Neuronal stem cell (in vitro differentiated cells): ENCODE measurements at regions not wholly inside any gene's neighbourhood (a gene's known extent, or its start where the extent isn't known, plus 50 kb on each side); places are given as distances from the start of the nearest gene placed in this dataset.

ENCODE experiments used
- DNase-seq: peaks from one replicate; pipeline ENCODE4 v3.0.0-alpha.2; 2013; ENCODE audit warnings: low spot score
- H2AFZ ChIP-seq: one replicate; pipeline ENCODE4 v1.6.1; 2013; ENCODE audit warnings: mild to moderate bottlenecking, low read length, inconsistent platforms
- H2AK5ac ChIP-seq: 2 replicates; pipeline ENCODE4 v1.6.1; 2013; ENCODE audit warnings: low read depth, mild to moderate bottlenecking, inconsistent platforms, low read length, moderate library complexity, mixed read lengths
- H2BK120ac ChIP-seq: 2 replicates; pipeline ENCODE4 v1.6.1; 2013; ENCODE audit warnings: low read depth, mild to moderate bottlenecking, inconsistent platforms, low read length, moderate library complexity, mixed read lengths
- H2BK12ac ChIP-seq: one replicate; pipeline ENCODE4 v1.6.1; 2013; ENCODE audit warnings: low read length, inconsistent platforms
- H2BK15ac ChIP-seq: 2 replicates; pipeline ENCODE4 v1.6.1; 2013; ENCODE audit warnings: mild to moderate bottlenecking, low read length, inconsistent platforms, mixed read lengths
- H2BK5ac ChIP-seq: one replicate; pipeline ENCODE4 v1.6.1; 2013; ENCODE audit warnings: inconsistent platforms, mild to moderate bottlenecking, low read length, moderate library complexity
- H3K14ac ChIP-seq: one replicate; pipeline ENCODE4 v1.6.1; 2013; ENCODE audit warnings: low read length, inconsistent platforms
- H3K18ac ChIP-seq: 2 replicates; pipeline ENCODE4 v1.6.1; 2013; ENCODE audit warnings: low read length, inconsistent platforms
- H3K23ac ChIP-seq: 2 replicates; pipeline ENCODE4 v1.6.1; 2013; ENCODE audit warnings: low read depth, mild to moderate bottlenecking, mixed read lengths, low read length, inconsistent platforms; ENCODE audit not compliant: poor library complexity
- H3K27ac ChIP-seq: replicated peaks from 3 replicates; pipeline ENCODE4 v1.5.1; 2013; ENCODE audit warnings: low read length, inconsistent platforms
- H3K27me3 ChIP-seq, 3 experiments: 2 replicates each; pipeline ENCODE4 v1.6.1; 2013; ENCODE audit warnings: low read length in 3 of 3, mild to moderate bottlenecking in 2 of 3, inconsistent platforms in 1 of 3, low read depth in 1 of 3, mixed read lengths in 1 of 3, moderate library complexity in 1 of 3; ENCODE audit not compliant: control insufficient read depth in 3 of 3, insufficient read depth in 3 of 3
- H3K36me3 ChIP-seq, 2 donors: replicated peaks in 1 of 2; 2 replicates each; pipeline ENCODE4 v1.6.1; 2013; ENCODE audit warnings: low read length in 2 of 2; ENCODE audit not compliant: control insufficient read depth in 2 of 2, insufficient read depth in 2 of 2
- H3K4ac ChIP-seq: 2 replicates; pipeline ENCODE4 v1.6.1; 2013; ENCODE audit warnings: inconsistent platforms, mild to moderate bottlenecking, low read length, moderate library complexity
- H3K4me1 ChIP-seq, 2 donors: 1 replicate in 1 of 2; 2 replicates in 1 of 2; pipeline ENCODE4 v1.6.1; 2013; ENCODE audit warnings: low read length in 2 of 2, low read depth in 1 of 2; ENCODE audit not compliant: control insufficient read depth in 2 of 2, insufficient read depth in 1 of 2
- H3K4me2 ChIP-seq: one replicate; pipeline ENCODE4 v1.6.1; 2013; ENCODE audit warnings: mild to moderate bottlenecking, low read length, inconsistent platforms; ENCODE audit not compliant: insufficient read depth, poor library complexity, severe bottlenecking
- H3K4me3 ChIP-seq, 2 donors: 2 replicates each; pipeline ENCODE4 v1.5.1; 2013; ENCODE audit warnings: low read length in 2 of 2, mild to moderate bottlenecking in 2 of 2, inconsistent platforms in 1 of 2, moderate library complexity in 1 of 2
- H3K79me1 ChIP-seq: one replicate; pipeline ENCODE4 v1.6.1; 2013; ENCODE audit warnings: low read depth, mild to moderate bottlenecking, inconsistent platforms, low read length, moderate library complexity
- H3K9ac ChIP-seq: one replicate; pipeline ENCODE4 v1.6.1; 2013; ENCODE audit warnings: mild to moderate bottlenecking, low read depth, low read length, inconsistent platforms; ENCODE audit not compliant: poor library complexity
- H3K9me3 ChIP-seq, 2 donors: replicated peaks in 1 of 2; 2 replicates each; pipeline versions ENCODE3 to v1.6.1; 2013; ENCODE audit warnings: low read length in 2 of 2, mild to moderate bottlenecking in 2 of 2, inconsistent platforms in 1 of 2, low read depth in 1 of 2, mixed read lengths in 1 of 2, moderate library complexity in 1 of 2; ENCODE audit not compliant: control insufficient read depth in 2 of 2, insufficient read depth in 1 of 2
- H4K8ac ChIP-seq: one replicate; pipeline ENCODE4 v1.6.1; 2013; ENCODE audit warnings: low read depth, mild to moderate bottlenecking, inconsistent platforms, low read length, moderate library complexity
- H4K91ac ChIP-seq: one replicate; pipeline ENCODE4 v1.6.1; 2013; ENCODE audit warnings: low read length, low read depth, mild to moderate bottlenecking, inconsistent platforms; ENCODE audit not compliant: poor library complexity
- WGBS, 2 donors: extraction: QIAGEN DNeasy Blood & Tissue Kit; methylation state at CpG; one replicate each; pipeline ENCODE4 v1.1.7; 2013; ENCODE audit warnings: missing lambda C conversion rate in 2 of 2, mixed read lengths in 1 of 2; ENCODE audit not compliant: insufficient read length in 2 of 2, insufficient replicate concordance in 1 of 2; ENCODE audit errors: extremely low coverage in 2 of 2; 5-methylcytosine and 5-hydroxymethylcytosine counted together

GRCh38 chr16:6484081-6484480 lies 848.6 kb upstream of the RBFOX1 start:
- Histone ChIP-seq H3K36me3 (no peaks in the 10 kb centered on the region), H2BK15ac (no peak overlapping the region), H3K18ac (peak overlapping the region; percentile 7), H2BK120ac (no peak overlapping the region), H3K4me1 (peaks cover 0 to 2% of the 10 kb centered on the region in 2 donors), H2AFZ (no peak overlapping the region), H4K8ac (no peak overlapping the region), H2BK5ac (no peak overlapping the region), H3K27ac (no peak overlapping the region), H3K79me1 (no peaks in the 10 kb centered on the region), H2AK5ac (no peak overlapping the region), H3K4me2 (peak overlapping the region; percentile 75), H4K91ac (no peak overlapping the region), H3K9me3 (no peaks in the 10 kb centered on the region), H2BK12ac (no peak overlapping the region), H3K23ac (no peak overlapping the region), H3K4ac (no peak overlapping the region), H3K4me3 (peak overlapping the region in 1 of 2 donors; percentile 76), H3K27me3 (peaks cover 0 to 13% (median 10%) of the 10 kb centered on the region in 3 experiments), H3K9ac (no peak overlapping the region), H3K14ac (no peak overlapping the region)
- WGBS, 2 donors = no CpG with 5 or more reads among the region's 12 CpGs
- no peak for DNase-seq

DNA sequence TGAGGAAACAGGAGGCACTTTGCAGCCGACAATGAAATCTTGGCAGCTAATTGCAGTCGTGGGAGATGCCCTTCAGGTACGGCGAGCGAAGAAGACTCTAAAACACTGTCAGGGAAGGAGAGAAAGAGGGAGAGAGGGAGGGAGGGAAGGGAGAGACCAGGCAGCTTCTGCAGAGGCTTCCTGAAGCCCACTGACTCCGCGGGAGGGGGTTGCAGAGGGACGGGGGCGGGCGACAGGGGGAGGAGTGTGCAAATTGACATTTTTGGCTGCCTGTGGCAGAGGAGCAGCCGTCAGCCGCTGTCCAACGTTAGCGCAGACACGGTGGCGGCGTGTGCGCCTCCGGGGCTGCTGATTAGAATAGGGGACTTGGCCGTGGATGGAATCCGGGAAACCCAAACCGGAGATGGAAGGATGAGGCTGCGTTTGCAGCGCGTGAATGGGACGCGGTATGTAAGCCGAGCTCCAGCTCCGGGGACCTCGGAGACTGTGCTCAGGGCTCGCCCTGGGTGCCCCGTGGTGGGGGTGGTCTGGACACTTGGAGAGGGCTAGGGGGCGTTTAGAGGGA lies 849.1 kb upstream of the RBFOX1 start:
- Histone ChIP-seq H3K4me3 (peak overlapping the region in 1 of 2 donors; percentile 76), H3K27ac (no peak overlapping the region)

DNA sequence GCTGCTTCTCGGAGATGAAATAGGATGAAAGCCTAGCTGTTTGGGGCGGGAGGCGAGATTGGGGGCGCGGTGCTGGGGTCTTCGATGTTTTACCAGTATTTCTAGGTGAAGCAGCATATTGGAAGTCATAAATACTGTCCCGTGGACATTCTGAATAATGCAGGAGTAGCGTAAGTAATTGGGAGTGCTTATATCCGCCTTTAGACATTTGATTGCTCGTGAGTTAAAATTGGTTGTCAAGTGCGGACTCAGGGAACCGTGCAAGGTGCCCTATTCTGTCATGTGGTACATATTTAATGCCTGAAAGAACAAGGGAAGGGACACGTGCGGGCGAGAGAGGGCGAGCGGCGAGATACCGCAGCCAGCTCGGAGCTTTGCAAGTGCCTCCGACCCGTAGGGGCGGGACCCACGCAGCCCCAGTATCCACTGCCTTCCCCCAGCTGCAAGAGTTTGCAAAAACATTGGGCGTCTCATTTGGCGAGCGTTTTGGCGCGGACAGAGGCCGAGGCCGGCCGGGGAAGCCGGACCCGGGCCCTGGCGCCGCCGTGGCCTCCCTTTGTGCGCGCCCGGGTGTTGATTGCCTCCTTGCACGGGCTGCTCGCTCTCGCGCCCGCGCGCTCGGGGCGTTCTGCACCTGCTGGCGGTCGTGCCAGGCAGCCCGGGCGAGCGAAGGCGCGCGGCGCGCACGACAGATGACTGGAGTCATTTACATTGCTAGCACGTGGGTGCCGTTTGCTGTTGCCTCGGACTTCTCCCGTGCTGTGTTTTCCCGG lies 849.8 kb upstream of the RBFOX1 start:
- Histone ChIP-seq H3K23ac (no peak overlapping the region), H2AK5ac (no peak overlapping the region), H2AFZ (no peak overlapping the region), H4K8ac (no peak overlapping the region), H3K14ac (no peak overlapping the region), H3K4me1 (peaks cover 0 to 2% of the 10 kb centered on the region in 2 donors), H3K4me2 (peak overlapping the region; percentile 75), H2BK12ac (no peak overlapping the region), H3K79me1 (no peaks in the 10 kb centered on the region), H2BK5ac (no peak overlapping the region), H3K27ac (no peak overlapping the region), H3K4me3 (no peak overlapping the region), H3K36me3 (no peaks in the 10 kb centered on the region), H3K27me3 (peaks cover 0 to 13% (median 10%) of the 10 kb centered on the region in 3 experiments), H3K9ac (no peak overlapping the region), H2BK120ac (no peak overlapping the region), H3K9me3 (no peaks in the 10 kb centered on the region), H3K18ac (peak overlapping the region; percentile 20), H2BK15ac (no peak overlapping the region), H3K4ac (no peak overlapping the region), H4K91ac (no peak overlapping the region)
- WGBS, 2 donors = no CpG with 5 or more reads among the region's 65 CpGs
- DNase-seq = no peak

More for the DNA sequence above, 849.1 kb upstream of the RBFOX1 start:
- no peaks in the 10 kb centered on the region for H3K9me3 ChIP-seq
- H3K23ac ChIP-seq = no peak overlapping the region
- no peak overlapping the region for H2BK120ac ChIP-seq
- no peak overlapping the region for H3K4ac ChIP-seq
- H3K9ac ChIP-seq = no peak overlapping the region
- no peak overlapping the region for H2AK5ac ChIP-seq
- no CpG with 5 or more reads among the region's 33 CpGs for WGBS, 2 donors
- no peaks in the 10 kb centered on the region for H3K36me3 ChIP-seq
- H3K79me1 ChIP-seq = no peaks in the 10 kb centered on the region
- H3K27me3 ChIP-seq = peaks cover 0 to 13% (median 10%) of the 10 kb centered on the region in 3 experiments
- no peak overlapping the region for H4K8ac ChIP-seq
- H2BK5ac ChIP-seq = no peak overlapping the region
- no peak overlapping the region for H2BK15ac ChIP-seq
- H3K4me1 ChIP-seq = peaks cover 0 to 2% of the 10 kb centered on the region in 2 donors
- no peak overlapping the region for H2AFZ ChIP-seq
- H2BK12ac ChIP-seq = no peak overlapping the region
- no peak overlapping the region for H3K14ac ChIP-seq
- H3K18ac ChIP-seq = peak overlapping the region; percentile 28
- DNase-seq = peak; percentile 32
- no peak overlapping the region for H4K91ac ChIP-seq
- peak overlapping the region; percentile 75 for H3K4me2 ChIP-seq

DNA sequence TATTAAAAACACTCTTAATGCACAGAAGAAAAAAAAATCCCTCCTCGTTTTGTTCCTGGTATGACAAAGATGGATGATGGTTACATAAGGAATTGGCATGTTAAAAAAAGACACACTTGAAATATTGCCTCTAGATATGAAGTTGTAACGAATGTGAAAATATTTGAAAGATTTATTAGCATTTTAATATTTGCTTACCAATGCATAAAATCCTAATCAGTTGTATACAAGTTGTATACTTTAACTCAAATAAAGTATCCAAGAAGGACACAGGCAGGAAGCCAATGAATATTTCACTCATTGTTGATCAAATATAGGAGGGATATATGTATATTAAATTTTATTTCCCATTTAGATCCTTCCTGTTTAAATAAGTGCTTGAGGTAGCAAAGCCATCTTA lies 850.8 kb upstream of the RBFOX1 start:
- Histone ChIP-seq H3K18ac (no peak overlapping the region), H2AK5ac (no peak overlapping the region), H2BK12ac (no peak overlapping the region), H3K4ac (no peak overlapping the region), H3K36me3 (no peaks in the 10 kb centered on the region), H4K91ac (no peak overlapping the region), H3K27me3 (peaks cover 0 to 13% (median 10%) of the 10 kb centered on the region in 3 experiments), H2BK5ac (no peak overlapping the region), H3K4me3 (no peak overlapping the region), H4K8ac (no peak overlapping the region), H3K27ac (no peak overlapping the region), H3K14ac (no peak overlapping the region), H3K23ac (no peak overlapping the region), H2BK120ac (no peak overlapping the region), H3K9ac (no peak overlapping the region), H2AFZ (no peak overlapping the region), H3K4me1 (peaks cover 0 to 2% of the 10 kb centered on the region in 2 donors), H3K79me1 (no peaks in the 10 kb centered on the region), H3K9me3 (no peaks in the 10 kb centered on the region), H3K4me2 (no peak overlapping the region), H2BK15ac (no peak overlapping the region)
- no CpG with 5 or more reads among the region's 2 CpGs for WGBS, 2 donors
- no peak for DNase-seq
